Epithelial cell of proximal tubule (primary cell): ENCODE measurements at regions not wholly inside any gene's neighbourhood (a gene's known extent, or its start where the extent isn't known, plus 50 kb on each side); places are given as distances from the start of the nearest gene placed in this dataset.

Experiments
- DNase-seq: peaks from one replicate; pipeline ENCODE4 v3.0.0-alpha.2; 2011; ENCODE audit warnings: low read depth
- H3K4me3 ChIP-seq: 2 replicates; pipeline ENCODE4 v1.5.1; 2011; ENCODE audit warnings: low read depth, mild to moderate bottlenecking, low read length
- TF ChIP-seq, protein P1 (sequence below): conservative IDR thresholded peaks from 2 replicates; pipeline ENCODE4 v1.5.1; 2012; ENCODE audit warnings: low read depth, mild to moderate bottlenecking, low read length

GRCh38 chr7:121797657-121798452, 75.1 kb upstream of the PTPRZ1 start:
- TF ChIP-seq, protein P1, sequence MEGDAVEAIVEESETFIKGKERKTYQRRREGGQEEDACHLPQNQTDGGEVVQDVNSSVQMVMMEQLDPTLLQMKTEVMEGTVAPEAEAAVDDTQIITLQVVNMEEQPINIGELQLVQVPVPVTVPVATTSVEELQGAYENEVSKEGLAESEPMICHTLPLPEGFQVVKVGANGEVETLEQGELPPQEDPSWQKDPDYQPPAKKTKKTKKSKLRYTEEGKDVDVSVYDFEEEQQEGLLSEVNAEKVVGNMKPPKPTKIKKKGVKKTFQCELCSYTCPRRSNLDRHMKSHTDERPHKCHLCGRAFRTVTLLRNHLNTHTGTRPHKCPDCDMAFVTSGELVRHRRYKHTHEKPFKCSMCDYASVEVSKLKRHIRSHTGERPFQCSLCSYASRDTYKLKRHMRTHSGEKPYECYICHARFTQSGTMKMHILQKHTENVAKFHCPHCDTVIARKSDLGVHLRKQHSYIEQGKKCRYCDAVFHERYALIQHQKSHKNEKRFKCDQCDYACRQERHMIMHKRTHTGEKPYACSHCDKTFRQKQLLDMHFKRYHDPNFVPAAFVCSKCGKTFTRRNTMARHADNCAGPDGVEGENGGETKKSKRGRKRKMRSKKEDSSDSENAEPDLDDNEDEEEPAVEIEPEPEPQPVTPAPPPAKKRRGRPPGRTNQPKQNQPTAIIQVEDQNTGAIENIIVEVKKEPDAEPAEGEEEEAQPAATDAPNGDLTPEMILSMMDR, result no peak
- H3K4me3 ChIP-seq, result no peak overlapping the region
- DNase-seq, result peak; percentile 70

DNA sequence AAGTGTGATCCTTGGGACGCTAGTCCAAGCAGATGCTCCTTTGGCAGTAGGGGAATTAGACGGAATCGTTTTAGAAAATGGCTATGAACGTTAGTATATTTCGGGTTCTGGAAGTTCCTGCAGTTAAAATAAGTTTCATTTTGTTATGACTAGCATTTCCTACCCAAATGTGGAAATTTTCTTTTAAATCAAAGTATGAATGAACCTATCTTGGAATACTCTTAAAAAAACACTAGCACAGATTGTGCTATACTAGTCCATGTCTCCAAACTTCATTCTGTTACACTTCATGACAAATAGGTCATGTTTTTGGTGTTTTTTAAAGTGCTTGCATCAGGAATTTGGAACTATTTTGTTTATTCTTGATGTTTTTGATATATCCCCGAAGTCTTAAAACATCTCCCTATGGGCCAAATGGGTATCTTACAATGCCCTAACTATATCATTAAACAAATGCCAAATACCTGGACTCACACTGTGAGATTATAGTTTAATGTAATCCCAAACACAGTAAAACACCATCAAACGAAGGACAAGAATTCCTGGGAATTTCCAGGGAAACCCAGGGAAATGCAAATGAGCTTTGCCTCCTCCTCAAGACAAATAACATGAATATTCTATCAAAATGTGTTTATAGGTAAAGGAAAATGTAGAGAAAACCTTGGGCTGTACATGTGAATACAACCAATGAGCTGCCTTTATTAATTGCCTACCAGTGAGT, 75.9 kb upstream of the PTPRZ1 start:
- TF ChIP-seq, protein P1, result no peak
- DNase-seq, result peak; percentile 13

GRCh38 chr7:121796381-121796780, 76.6 kb upstream of the PTPRZ1 start:
- TF ChIP-seq, protein P1, result no peak
- no peak overlapping the region for H3K4me3 ChIP-seq
- DNase-seq, result no peak

More for the DNA sequence above, 75.9 kb upstream of the PTPRZ1 start:
- no peak overlapping the region for H3K4me3 ChIP-seq

GRCh38 chr7:121795736-121796135, 77.2 kb upstream of the PTPRZ1 start:
- no peak overlapping the region for H3K4me3 ChIP-seq
- no peak for DNase-seq
- TF ChIP-seq, protein P1, result no peak

DNA sequence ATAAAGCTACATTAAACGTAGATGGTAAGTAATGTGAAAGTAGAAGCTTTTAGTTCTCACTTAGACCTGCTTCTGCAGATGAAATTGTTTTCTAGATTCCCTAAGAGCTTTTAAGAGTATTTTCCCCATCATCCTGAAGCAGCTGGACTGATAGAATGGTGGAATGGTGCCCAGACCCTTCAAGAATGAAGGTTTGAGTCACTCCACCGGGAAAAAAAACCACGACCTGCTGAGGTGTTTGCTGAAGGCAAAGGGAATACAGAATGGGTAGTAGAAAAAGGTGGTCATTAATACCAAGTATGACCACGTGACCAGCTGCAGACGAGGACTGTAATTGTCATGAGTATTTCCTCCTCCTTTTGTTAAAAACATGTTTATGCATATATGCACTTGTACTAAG, 79.2 kb upstream of the PTPRZ1 start:
- no peak for DNase-seq
- TF ChIP-seq, protein P1, result no peak
- no peak overlapping the region for H3K4me3 ChIP-seq

DNA sequence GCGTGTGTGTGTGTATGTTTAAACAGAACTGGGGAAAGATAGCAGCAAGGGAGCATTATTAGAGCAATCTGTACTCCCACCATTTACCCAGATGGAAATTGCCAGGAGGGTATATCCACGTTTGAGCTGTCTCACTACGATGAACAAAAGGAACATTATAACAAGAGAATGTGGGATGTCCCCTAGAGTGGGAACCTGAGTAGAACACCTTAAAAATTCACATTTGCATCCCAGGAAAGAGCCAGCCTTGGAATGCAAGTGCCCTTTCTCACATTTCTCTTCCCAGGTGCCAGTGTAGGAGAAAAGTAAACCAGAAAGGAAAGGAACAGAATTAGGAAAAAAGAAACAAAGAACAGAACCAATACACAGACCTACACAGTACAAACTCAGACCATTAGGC, 95.3 kb upstream of the PTPRZ1 start:
- TF ChIP-seq, protein P1, result no peak
- no peak overlapping the region for H3K4me3 ChIP-seq
- no peak for DNase-seq
